GM23338 (cell line): ENCODE measurements at regions not wholly inside any gene's neighbourhood (a gene's known extent, or its start where the extent isn't known, plus 50 kb on each side); places are given as distances from the start of the nearest gene placed in this dataset.

Experiments
- ATAC-seq: fragments of 200-7000 bp; cut with Tn5 transposase; 3 replicates; pipeline ENCODE4 v1.9.1; 2020
- DNase-seq: peaks from one replicate; pipeline ENCODE4 v3.0.0-alpha.2; 2015; ENCODE audit warnings: low spot score
- H2AFZ ChIP-seq: fragments of 200-600 bp; sonication (generic); 2 replicates; pipeline ENCODE4 v1.8.0; 2016; ENCODE audit warnings: antibody characterized with exemption, mild to moderate bottlenecking, moderate library complexity
- H3F3A ChIP-seq: fragments of 200-600 bp; sonication (generic); replicated peaks from 2 replicates; pipeline ENCODE4 v1.8.0; 2017; ENCODE audit warnings: antibody characterized with exemption, mixed run types, low read depth
- H3K27ac ChIP-seq: fragments of 200-600 bp; sonication (generic); 2 replicates; pipeline ENCODE4 v1.6.1; 2016; ENCODE audit warnings: low read depth
- H3K27me3 ChIP-seq: fragments of 200-600 bp; sonication (generic); 2 replicates; pipeline ENCODE4 v1.8.0; 2016; ENCODE audit warnings: mild to moderate bottlenecking, mixed run types, moderate library complexity; ENCODE audit not compliant: insufficient read depth
- H3K36me3 ChIP-seq: fragments of 200-600 bp; sonication (generic); 2 replicates; pipeline ENCODE4 v1.8.0; 2016; ENCODE audit warnings: mild to moderate bottlenecking; ENCODE audit not compliant: insufficient read depth
- H3K4me1 ChIP-seq: fragments of 200-600 bp; sonication (generic); 2 replicates; pipeline ENCODE4 v1.8.0; 2016; ENCODE audit warnings: mild to moderate bottlenecking, moderate library complexity; ENCODE audit not compliant: insufficient read depth
- H3K4me2 ChIP-seq: fragments of 200-600 bp; sonication (generic); 2 replicates; pipeline ENCODE4 v1.7.1; 2017; ENCODE audit warnings: mixed run types
- H3K4me3 ChIP-seq: fragments of 200-600 bp; sonication (generic); 2 replicates; pipeline ENCODE4 v1.6.1; 2016; ENCODE audit warnings: mixed run types
- H3K79me2 ChIP-seq: fragments of 200-600 bp; sonication (generic); replicated peaks from 2 replicates; pipeline ENCODE4 v1.8.0; 2017; ENCODE audit warnings: mild to moderate bottlenecking; ENCODE audit not compliant: insufficient read depth
- H3K9me2 ChIP-seq: fragments of 200-600 bp; sonication (generic); 2 replicates; pipeline ENCODE4 v1.8.0; 2017; ENCODE audit not compliant: insufficient read depth
- H4K20me1 ChIP-seq: fragments of 200-600 bp; sonication (generic); replicated peaks from 2 replicates; pipeline ENCODE4 v1.8.0; 2017; ENCODE audit warnings: mild to moderate bottlenecking; ENCODE audit not compliant: insufficient read depth
- H3K27ac Mint-ChIP-seq: 2 replicates; pipeline ENCODE4 v1.8.0; 2020; ENCODE audit warnings: inconsistent platforms, mild to moderate bottlenecking, moderate library complexity, mixed read lengths
- H3K27me3 Mint-ChIP-seq: 3 replicates; pipeline ENCODE4 v1.8.0; 2022; ENCODE audit warnings: low read depth, mild to moderate bottlenecking, moderate library complexity, mixed read lengths, inconsistent platforms; ENCODE audit not compliant: insufficient read depth, poor library complexity
- H3K36me3 Mint-ChIP-seq: 3 replicates; pipeline ENCODE4 v1.8.0; 2021; ENCODE audit warnings: low read depth, mild to moderate bottlenecking, inconsistent platforms, moderate library complexity, mixed read lengths
- H3K4me1 Mint-ChIP-seq: 3 replicates; pipeline ENCODE4 v1.8.0; 2020; ENCODE audit warnings: mild to moderate bottlenecking, inconsistent platforms, mixed read lengths
- H3K4me3 Mint-ChIP-seq: 3 replicates; pipeline ENCODE4 v1.8.0; 2021; ENCODE audit warnings: moderate library complexity, mild to moderate bottlenecking, inconsistent platforms, mixed read lengths
- H3K9me3 Mint-ChIP-seq: 3 replicates; pipeline ENCODE4 v1.8.0; 2020; ENCODE audit warnings: moderate library complexity, mild to moderate bottlenecking, inconsistent platforms, mixed read lengths
- CREB1 ChIP-seq: fragments of 250-450 bp; sonication (Bioruptor Pico); IDR thresholded peaks from 2 replicates; pipeline ENCODE4 v1.5.0; 2020; ENCODE audit warnings: low read depth, mild to moderate bottlenecking, moderate library complexity
- CTCF ChIP-seq, 2 experiments: fragments of 200-600 bp in 1 of 2; sonication (generic) in 1 of 2; conservative IDR thresholded peaks; 2 replicates each; pipeline versions ENCODE4 v1.5.1 to v1.6.1; 2016 to 2017; ENCODE audit warnings: antibody characterized with exemption in 2 of 2, low read depth in 2 of 2, mild to moderate bottlenecking in 2 of 2, moderate library complexity in 1 of 2
- NANOG ChIP-seq: IDR thresholded peaks from 2 replicates; pipeline ENCODE4 v1.6.1; 2016; ENCODE audit warnings: antibody characterized with exemption, borderline replicate concordance
- POLR2AphosphoS5 ChIP-seq: IDR thresholded peaks from 2 replicates; pipeline ENCODE4 v1.6.1; 2016; ENCODE audit warnings: antibody characterized with exemption, low read depth
- REST ChIP-seq: IDR thresholded peaks from one replicate; pipeline ENCODE4 v1.6.1; 2018; ENCODE audit warnings: antibody characterized with exemption; ENCODE audit not compliant: unreplicated experiment
- ZNF331 ChIP-seq: fragments of 250-450 bp; sonication (Bioruptor Pico); IDR thresholded peaks from 2 replicates; pipeline ENCODE4 v1.5.0; 2020; ENCODE audit warnings: low read depth, mild to moderate bottlenecking, moderate library complexity

GRCh38 chr21:19648391-19648790, 1244.8 kb upstream of the TMPRSS15 start:
- TF ChIP-seq CREB1 (CRISPR knock-in tag), result no peak
- no peak for TF ChIP-seq NANOG
- Histone ChIP-seq H3K4me2 (no peak overlapping the region), H3K36me3 (no peaks in the 10 kb centered on the region), H4K20me1 (no peaks in the 10 kb centered on the region), H3K4me1 (no peaks in the 10 kb centered on the region), H3K4me3 (no peak overlapping the region), H3K27ac (no peak overlapping the region), H2AFZ (no peak overlapping the region), H3F3A (no peaks in the 10 kb centered on the region), H3K9me2 (no peaks in the 10 kb centered on the region), H3K27me3 (no peaks in the 10 kb centered on the region), H3K79me2 (no peaks in the 10 kb centered on the region)
- ATAC-seq (no peak), DNase-seq (no peak)
- Mint-ChIP-seq H3K36me3 (no peaks in the 10 kb centered on the region), H3K27ac (no peak overlapping the region), H3K27me3 (no peaks in the 10 kb centered on the region), H3K9me3 (no peaks in the 10 kb centered on the region), H3K4me1 (no peaks in the 10 kb centered on the region), H3K4me3 (no peak overlapping the region)

- Histone ChIP-seq H3K27ac (no peak overlapping the region), H3K9me2 (peaks cover 16% of the 10 kb centered on the region; the same call in 1 of the 2 replicates), H3K4me1 (no peaks in the 10 kb centered on the region), H4K20me1 (no peaks in the 10 kb centered on the region), H3K36me3 (no peaks in the 10 kb centered on the region), H3K79me2 (no peaks in the 10 kb centered on the region), H3F3A (no peaks in the 10 kb centered on the region), H2AFZ (no peak overlapping the region), H3K27me3 (no peaks in the 10 kb centered on the region), H3K4me3 (no peak overlapping the region), H3K4me2 (no peak overlapping the region)
- Mint-ChIP-seq H3K9me3 (peaks cover 15% of the 10 kb centered on the region; the same call in 2 of the 3 replicates), H3K27me3 (peaks cover 3% of the 10 kb centered on the region), H3K36me3 (peaks cover 13% of the 10 kb centered on the region), H3K4me1 (peaks cover 5% of the 10 kb centered on the region), H3K4me3 (no peak overlapping the region), H3K27ac (no peak overlapping the region)
- TF ChIP-seq REST (no peak), CTCF (conservative IDR thresholded peaks at IDR 0.05; ENCODE audit: low read depth in 2 of 2) (peak in 1 of 2 experiments; percentile 18; a peak in 1 of 4 replicates)
- DNase-seq (no peak), ATAC-seq (no peak)
Observed at GRCh38 chr21:19683492-19683891, 1279.9 kb upstream of the TMPRSS15 start.

- no peak overlapping the region for H3K27ac Mint-ChIP-seq
- Histone ChIP-seq H3K9me2 (peaks cover 7% of the 10 kb centered on the region; the same call in 1 of the 2 replicates), H4K20me1 (no peaks in the 10 kb centered on the region), H3K27ac (no peak overlapping the region), H3K4me2 (no peak overlapping the region), H3K4me3 (no peak overlapping the region), H2AFZ (no peak overlapping the region), H3K36me3 (no peaks in the 10 kb centered on the region), H3K4me1 (no peaks in the 10 kb centered on the region), H3F3A (no peaks in the 10 kb centered on the region), H3K79me2 (no peaks in the 10 kb centered on the region), H3K27me3 (no peaks in the 10 kb centered on the region)
- ATAC-seq (no peak), DNase-seq (no peak)
- peaks cover 3% of the 10 kb centered on the region for H3K27me3 Mint-ChIP-seq
- H3K4me1 Mint-ChIP-seq, result peaks cover 5% of the 10 kb centered on the region
- H3K36me3 Mint-ChIP-seq, result peaks cover 13% of the 10 kb centered on the region
- H3K9me3 Mint-ChIP-seq, result peaks cover 15% of the 10 kb centered on the region; the same call in 2 of the 3 replicates
- TF ChIP-seq POLR2AphosphoS5 (no peak), CREB1 (CRISPR knock-in tag) (no peak), ZNF331 (CRISPR knock-in tag) (no peak)
- H3K4me3 Mint-ChIP-seq, result no peak overlapping the region
Observed at GRCh38 chr21:19684328-19684727, 1280.7 kb upstream of the TMPRSS15 start.
